Large intestine (tissue), 3 donors: ENCODE measurements at regions not wholly inside any gene's neighbourhood (a gene's known extent, or its start where the extent isn't known, plus 50 kb on each side); places are given as distances from the start of the nearest gene placed in this dataset.
A peak's percentile ranks its signal among the peaks of the same experiment; 100 is the strongest.

Experiments
- DNase-seq, 2 donors: peaks; one replicate each; pipeline versions ENCODE4 v3.0.0 to v3.0.0-alpha.2; 2013
- H3K27ac ChIP-seq: one replicate; pipeline ENCODE4 v1.5.1; 2013; ENCODE audit warnings: low read length
- H3K27me3 ChIP-seq: 2 replicates; pipeline ENCODE4 v1.6.1; 2013; ENCODE audit warnings: low read length; ENCODE audit not compliant: control insufficient read depth, insufficient read depth
- H3K36me3 ChIP-seq: 2 replicates; pipeline ENCODE4 v1.6.1; 2013; ENCODE audit warnings: low read length; ENCODE audit not compliant: control insufficient read depth, insufficient read depth
- H3K4me1 ChIP-seq: one replicate; pipeline ENCODE4 v1.6.1; 2013; ENCODE audit warnings: low read length; ENCODE audit not compliant: control insufficient read depth, insufficient read depth
- H3K4me3 ChIP-seq: one replicate; pipeline ENCODE4 v1.5.1; 2013; ENCODE audit warnings: low read length
- H3K9me3 ChIP-seq: one replicate; pipeline ENCODE4 v1.6.1; 2013; ENCODE audit warnings: mild to moderate bottlenecking, low read depth, low read length, moderate library complexity; ENCODE audit not compliant: control insufficient read depth
- WGBS: methylation state at CpG from one replicate; pipeline ENCODE4 v1.1.5; 2013; ENCODE audit warnings: low lambda C conversion rate; ENCODE audit not compliant: insufficient coverage; 5-methylcytosine and 5-hydroxymethylcytosine counted together

DNA sequence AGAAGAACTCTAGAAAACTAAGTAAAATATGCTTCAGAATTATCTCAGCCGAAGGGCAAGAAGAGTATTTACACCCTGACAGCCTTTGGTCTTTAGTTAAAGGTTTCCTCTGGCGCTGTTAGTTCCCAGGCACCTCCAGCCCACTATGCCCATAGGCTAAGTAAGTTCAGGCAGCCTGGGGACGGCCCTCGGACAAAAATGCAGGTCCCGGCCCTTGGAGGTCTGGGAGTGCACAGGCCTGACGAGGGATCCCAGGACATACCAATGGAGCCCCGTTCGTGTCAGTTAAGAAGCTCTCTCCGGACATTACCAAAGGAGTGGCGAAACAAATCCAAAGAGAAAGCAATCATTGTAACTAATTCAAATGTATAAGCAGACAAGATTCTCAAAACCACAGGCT is 311.8 kb downstream of the CD83 start:
- no peaks in the 10 kb centered on the region for H3K36me3 ChIP-seq
- H3K27me3 ChIP-seq = no peaks in the 10 kb centered on the region
- H3K27ac ChIP-seq = no peak overlapping the region
- H3K4me3 ChIP-seq = no peak overlapping the region
- no peak for DNase-seq
- no peaks in the 10 kb centered on the region for H3K4me1 ChIP-seq
- no peaks in the 10 kb centered on the region for H3K9me3 ChIP-seq
- WGBS = no CpG with 5 or more reads among the region's 10 CpGs

DNA sequence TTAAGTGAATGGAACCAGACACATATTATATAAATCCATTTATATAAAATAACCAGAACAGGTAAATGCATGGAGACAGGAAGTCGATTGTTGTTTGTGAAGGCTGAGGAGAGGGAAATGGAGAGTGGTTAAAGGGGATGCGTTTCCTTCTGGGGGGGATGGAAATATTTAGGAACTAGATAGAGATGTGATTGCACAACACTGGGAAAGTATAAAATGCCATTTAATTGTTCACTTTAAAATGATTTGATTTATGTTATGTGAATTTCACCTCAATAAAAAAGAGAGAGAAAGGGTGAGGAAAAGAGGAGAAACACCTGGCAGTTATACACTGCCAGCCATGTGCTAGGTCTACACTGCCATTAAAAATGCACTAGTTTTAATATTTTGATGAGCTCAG is 312.6 kb downstream of the CD83 start:
- Histone ChIP-seq H3K9me3 (no peaks in the 10 kb centered on the region), H3K4me3 (no peak overlapping the region), H3K36me3 (no peaks in the 10 kb centered on the region), H3K27ac (no peak overlapping the region), H3K27me3 (no peaks in the 10 kb centered on the region), H3K4me1 (peaks cover 5% of the 10 kb centered on the region)
- WGBS = 83% methylated on average over 2 of the region's 2 CpGs
- DNase-seq = no peak

DNA sequence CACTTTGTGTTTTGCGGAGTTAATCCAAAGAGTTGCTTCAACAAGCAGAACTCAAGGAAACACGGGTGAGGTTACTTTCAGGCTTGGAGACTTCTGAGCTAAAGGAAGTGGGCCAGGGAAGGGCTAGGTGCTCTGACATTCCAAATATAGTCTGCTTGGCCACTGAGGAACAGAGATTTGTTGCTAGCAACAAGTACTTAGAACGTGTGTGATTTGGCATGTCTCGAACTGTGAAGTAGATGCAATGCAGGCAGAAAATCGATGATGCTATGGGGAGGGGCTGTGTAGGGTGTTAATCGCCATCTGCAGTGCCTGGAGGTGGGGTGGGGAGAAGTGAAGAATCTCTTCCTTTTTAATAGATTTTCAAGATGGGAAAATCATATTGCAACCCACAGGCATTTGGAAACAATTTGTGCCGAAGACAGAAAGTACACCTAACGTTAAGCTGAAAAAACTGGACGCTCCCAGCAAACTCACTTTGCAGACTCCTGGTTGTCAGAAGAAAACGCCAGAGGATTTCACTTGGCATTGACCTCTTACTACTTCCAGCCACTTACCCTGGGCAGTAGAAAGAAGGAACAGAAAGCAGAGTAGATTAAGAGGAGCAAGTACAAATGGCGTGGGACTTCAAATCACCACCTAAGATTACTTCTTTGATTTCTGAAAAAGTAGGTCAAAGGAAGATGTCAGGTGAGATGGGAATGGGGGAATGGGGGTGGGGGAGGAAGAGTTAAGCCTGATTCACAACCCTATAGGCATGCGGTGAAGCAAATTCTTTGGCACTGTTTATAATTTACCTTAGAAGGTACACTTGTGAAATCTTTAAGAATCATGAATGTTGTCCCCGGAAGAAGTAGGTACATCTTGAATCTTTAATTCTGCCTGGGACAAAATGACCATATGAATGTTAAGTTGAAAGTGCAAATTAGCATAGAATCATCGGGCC is 314.1 kb downstream of the CD83 start:
- peaks cover 8% of the 10 kb centered on the region for H3K4me1 ChIP-seq
- no peak overlapping the region for H3K27ac ChIP-seq
- DNase-seq = no peak
- WGBS = 89% methylated on average over 3 of the region's 14 CpGs
- H3K4me3 ChIP-seq = no peak overlapping the region
- H3K27me3 ChIP-seq = no peaks in the 10 kb centered on the region
- H3K9me3 ChIP-seq = no peaks in the 10 kb centered on the region
- no peaks in the 10 kb centered on the region for H3K36me3 ChIP-seq

DNA sequence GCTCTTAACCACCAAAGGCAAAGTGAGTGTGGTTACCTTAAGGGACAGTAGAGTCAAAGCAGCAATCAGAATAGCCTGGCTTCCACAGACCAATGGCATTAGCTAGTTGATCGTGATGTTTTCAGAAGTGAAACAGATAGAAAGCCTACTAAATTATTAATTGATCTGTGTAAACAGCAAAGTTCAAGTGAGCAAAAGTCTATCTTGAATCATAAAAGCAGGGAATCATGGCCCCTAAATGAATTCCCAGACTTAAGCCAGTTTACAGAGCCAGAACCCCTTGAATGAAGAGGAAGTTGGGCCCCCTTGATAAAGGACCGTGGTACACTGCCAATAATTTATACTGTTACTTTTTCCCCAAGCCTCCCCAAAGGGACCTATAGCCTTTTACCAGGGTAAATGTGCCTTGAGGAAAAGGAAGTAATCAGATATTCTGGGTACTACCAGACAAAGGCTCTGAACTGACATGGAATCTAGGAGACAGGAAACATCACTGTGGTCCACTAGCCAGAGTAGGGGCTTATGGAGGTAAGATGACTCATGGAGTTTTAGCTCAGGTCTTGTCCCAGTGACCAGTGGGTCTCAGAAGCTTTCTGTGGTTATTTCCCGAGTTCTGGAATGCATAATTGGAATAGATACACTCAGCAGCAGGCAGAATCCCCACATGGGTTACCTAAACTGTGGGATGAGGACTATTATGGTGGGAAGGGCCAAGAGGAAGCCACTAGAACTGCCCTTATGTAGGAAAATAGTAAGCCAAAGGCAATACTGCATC is 317.5 kb downstream of the CD83 start:
- no peaks in the 10 kb centered on the region for H3K9me3 ChIP-seq
- H3K27ac ChIP-seq = no peak overlapping the region
- H3K4me1 ChIP-seq = peaks cover 8% of the 10 kb centered on the region
- H3K4me3 ChIP-seq = no peak overlapping the region
- no peaks in the 10 kb centered on the region for H3K36me3 ChIP-seq
- no peaks in the 10 kb centered on the region for H3K27me3 ChIP-seq
- peak; percentile 32 to 83 for DNase-seq
- no CpG with 5 or more reads among the region's 3 CpGs for WGBS

DNA sequence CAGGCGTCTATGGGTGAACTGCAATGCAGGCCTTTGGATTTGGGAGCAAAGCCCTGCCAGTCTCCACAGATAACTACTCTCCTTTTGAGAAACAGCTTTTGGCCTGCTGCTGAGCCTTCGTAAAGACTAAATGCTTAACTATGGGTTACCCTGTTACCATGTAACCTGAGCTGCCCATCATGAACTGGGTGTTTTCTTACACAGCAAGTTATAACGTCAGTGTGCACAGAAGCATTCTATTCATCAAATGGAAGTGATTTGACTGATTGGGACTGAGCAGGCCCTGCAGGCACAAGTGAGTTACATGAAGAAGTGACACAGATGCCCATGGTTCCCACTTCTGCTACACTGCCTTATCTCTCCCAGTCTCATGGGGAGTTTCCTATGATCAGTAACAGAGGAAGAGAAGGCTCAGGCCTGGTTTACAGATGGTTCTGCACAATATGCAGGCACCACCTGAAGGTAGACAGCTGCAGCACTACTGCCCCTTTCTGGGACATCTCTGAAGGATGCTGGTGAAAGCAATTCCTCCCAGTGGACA is 319.1 kb downstream of the CD83 start:
- Histone ChIP-seq H3K4me1 (peaks cover 8% of the 10 kb centered on the region), H3K4me3 (no peak overlapping the region), H3K9me3 (no peaks in the 10 kb centered on the region), H3K27me3 (no peaks in the 10 kb centered on the region), H3K27ac (no peak overlapping the region), H3K36me3 (no peaks in the 10 kb centered on the region)
- WGBS = 83% methylated on average over 1 of the region's 3 CpGs
- DNase-seq = no peak

DNA sequence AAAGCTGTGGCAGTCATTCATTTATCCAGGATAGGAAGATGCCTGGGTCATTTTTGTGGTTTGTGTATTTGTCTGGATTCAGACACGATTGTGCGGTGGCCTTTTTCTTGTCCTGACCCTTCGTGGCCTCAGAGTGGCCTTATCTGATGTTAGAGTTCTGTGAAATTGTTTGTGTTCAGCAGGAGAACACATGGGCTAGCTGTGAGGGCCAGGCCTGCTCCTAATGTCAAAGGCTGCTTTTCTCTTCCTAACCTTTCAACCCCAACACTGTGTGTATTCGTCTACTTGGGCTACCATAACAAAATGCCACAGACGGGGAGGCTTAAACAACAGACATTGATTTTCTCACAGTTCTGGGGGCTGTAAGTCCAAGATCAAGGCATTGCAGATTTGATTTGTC is 321.8 kb downstream of the CD83 start:
- Histone ChIP-seq H3K4me1 (peaks cover 16% of the 10 kb centered on the region), H3K27ac (no peak overlapping the region), H3K4me3 (no peak overlapping the region), H3K36me3 (no peaks in the 10 kb centered on the region), H3K9me3 (no peaks in the 10 kb centered on the region), H3K27me3 (no peaks in the 10 kb centered on the region)
- no peak for DNase-seq
- WGBS = no CpG with 5 or more reads among the region's 5 CpGs

DNA sequence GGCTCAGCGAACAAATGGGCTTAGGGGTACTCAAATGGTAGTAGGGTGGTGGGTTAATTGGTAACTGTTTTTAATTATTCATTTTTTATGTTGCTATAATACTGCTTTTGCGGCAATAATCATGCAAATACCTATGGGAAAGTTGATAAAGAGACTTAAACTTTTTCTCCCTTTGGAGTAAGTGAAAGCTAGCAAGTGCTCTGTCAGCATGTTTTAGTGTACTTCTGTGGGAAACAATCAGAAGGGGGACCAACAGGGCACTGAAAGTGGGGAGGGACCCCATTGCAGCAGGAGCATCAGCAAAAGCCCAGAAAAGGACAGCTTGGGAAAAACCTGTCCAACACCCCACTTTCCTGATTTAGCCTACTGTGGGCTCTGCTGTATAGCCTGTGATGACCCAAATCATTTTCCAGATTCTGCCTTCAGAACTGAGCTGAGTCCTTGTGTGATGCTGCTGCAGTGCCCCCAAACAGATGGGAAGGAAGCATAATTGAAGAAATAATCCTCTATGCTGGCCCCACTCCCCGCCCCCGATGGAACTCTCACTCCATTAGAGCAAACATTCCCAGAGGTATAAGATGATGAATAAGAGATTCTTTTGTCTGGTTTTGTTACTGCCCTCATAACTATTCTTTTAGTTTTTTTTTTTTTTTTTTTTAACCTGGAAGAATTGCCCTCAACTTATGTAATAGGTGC is 322.8 kb downstream of the CD83 start:
- no peaks in the 10 kb centered on the region for H3K27me3 ChIP-seq
- H3K36me3 ChIP-seq = no peaks in the 10 kb centered on the region
- no peak overlapping the region for H3K27ac ChIP-seq
- H3K4me1 ChIP-seq = peaks cover 10% of the 10 kb centered on the region
- WGBS = 100% methylated on average over 1 of the region's 4 CpGs
- no peaks in the 10 kb centered on the region for H3K9me3 ChIP-seq
- DNase-seq = no peak
- H3K4me3 ChIP-seq = no peak overlapping the region

DNA sequence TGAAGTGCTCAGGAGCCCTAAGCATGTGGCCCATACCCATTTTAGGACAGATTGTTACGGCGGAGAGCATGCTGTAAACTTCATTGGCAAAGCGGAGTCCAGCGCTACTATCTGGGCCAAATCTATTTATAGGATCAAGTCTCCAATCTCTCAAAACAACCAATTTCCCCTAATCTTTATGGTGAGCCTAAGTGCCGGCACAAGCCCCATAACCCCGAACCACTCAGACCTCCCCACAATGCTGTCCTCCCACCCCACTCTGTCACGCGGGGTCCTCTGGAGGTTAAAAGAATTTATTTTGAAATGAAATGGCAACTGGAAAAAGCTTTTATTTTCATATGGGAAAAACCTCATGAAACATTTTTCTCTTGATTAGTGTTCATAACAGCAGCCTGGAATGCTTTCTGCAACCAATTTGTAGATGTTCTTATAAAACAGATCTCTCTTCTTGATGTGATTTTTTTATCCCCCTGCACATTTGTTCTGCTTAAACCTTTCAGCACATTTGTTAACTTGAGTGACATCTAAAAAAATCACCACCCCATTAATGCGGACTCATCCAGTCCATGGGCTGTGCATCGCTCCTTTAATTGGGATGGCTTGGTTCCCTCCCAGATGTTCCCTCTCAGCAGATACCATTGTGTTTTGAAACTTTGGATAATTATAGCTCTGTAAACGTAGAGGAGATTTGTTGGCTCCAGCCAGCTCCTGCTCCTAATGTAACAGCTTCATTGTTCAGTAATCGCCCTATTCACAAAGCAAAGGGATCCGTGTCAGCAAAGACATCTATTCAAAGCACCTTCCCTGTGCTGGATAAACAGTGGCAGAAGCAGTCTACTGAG is 323.6 kb downstream of the CD83 start:
- Histone ChIP-seq H3K9me3 (no peaks in the 10 kb centered on the region), H3K27ac (no peak overlapping the region), H3K4me1 (peaks cover 8% of the 10 kb centered on the region), H3K36me3 (no peaks in the 10 kb centered on the region), H3K4me3 (no peak overlapping the region), H3K27me3 (no peaks in the 10 kb centered on the region)
- WGBS = 50% methylated on average over 2 of the region's 13 CpGs
- no peak for DNase-seq

DNA sequence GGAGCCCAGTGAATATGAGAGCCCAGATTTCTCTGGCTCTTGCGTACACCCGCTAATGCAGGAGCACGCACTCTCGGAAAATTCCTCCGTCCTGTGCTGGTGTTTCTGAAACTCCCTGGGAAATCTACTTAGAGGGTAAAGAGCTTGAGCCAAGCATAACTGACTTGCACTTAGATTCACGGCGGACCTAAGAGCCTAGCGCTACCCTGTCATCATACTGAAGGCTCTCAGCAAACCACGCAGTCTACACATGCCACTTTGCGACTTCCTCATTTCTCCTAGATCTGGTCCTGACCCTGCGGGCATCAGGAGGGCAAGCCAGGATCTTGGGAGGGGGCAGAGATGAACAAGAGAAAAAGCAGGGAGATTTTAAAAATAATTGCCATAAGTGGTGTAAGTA is 324.7 kb downstream of the CD83 start:
- no CpG with 5 or more reads among the region's 11 CpGs for WGBS
- Histone ChIP-seq H3K4me1 (peaks cover 8% of the 10 kb centered on the region), H3K9me3 (no peaks in the 10 kb centered on the region), H3K27me3 (no peaks in the 10 kb centered on the region), H3K27ac (no peak overlapping the region), H3K4me3 (no peak overlapping the region), H3K36me3 (no peaks in the 10 kb centered on the region)
- DNase-seq = no peak
